Fibroblast of lung (primary cell): ENCODE measurements at regions not wholly inside any gene's neighbourhood (a gene's known extent, or its start where the extent isn't known, plus 50 kb on each side); places are given as distances from the start of the nearest gene placed in this dataset.
A peak's percentile ranks its signal among the peaks of the same experiment; 100 is the strongest.

Source experiments
- DNase-seq, 2 donors: peaks; one replicate each; pipeline versions ENCODE4 v3.0.0 to v3.0.0-alpha.2; 2010; ENCODE audit warnings: low read depth in 2 of 2
- H2AFZ ChIP-seq: 2 replicates; pipeline ENCODE4 v1.5.1; 2012; ENCODE audit warnings: low read length, control low read depth, inconsistent platforms
- H3K27ac ChIP-seq: 2 replicates; pipeline ENCODE4 v1.5.1; 2011; ENCODE audit warnings: low read length, control low read depth; ENCODE audit not compliant: insufficient read depth
- H3K27me3 ChIP-seq: 2 replicates; pipeline ENCODE4 v1.5.1; 2011; ENCODE audit warnings: mild to moderate bottlenecking, low read length; ENCODE audit not compliant: control insufficient read depth, insufficient read depth
- H3K36me3 ChIP-seq: 2 replicates; pipeline ENCODE4 v1.5.1; 2011; ENCODE audit warnings: low read length; ENCODE audit not compliant: control insufficient read depth, insufficient read depth
- H3K4me1 ChIP-seq: 2 replicates; pipeline ENCODE4 v1.5.1; 2011; ENCODE audit warnings: low read length; ENCODE audit not compliant: control insufficient read depth, insufficient read depth; ENCODE audit errors: extremely low read depth
- H3K4me2 ChIP-seq: 2 replicates; pipeline ENCODE4 v1.5.1; 2011; ENCODE audit warnings: low read length, control low read depth; ENCODE audit not compliant: insufficient read depth; ENCODE audit errors: extremely low read depth
- H3K4me3 ChIP-seq, 4 experiments: fragments of 200-600 bp in 1 of 4; sonication (generic) in 1 of 4; replicated peaks in 1 of 4; 2 replicates each; pipeline ENCODE4 v1.5.1; 2011 to 2016; ENCODE audit warnings: low read length in 4 of 4, low read depth in 3 of 4, mild to moderate bottlenecking in 3 of 4, control low read depth in 2 of 4, inconsistent platforms in 1 of 4, mixed read lengths in 1 of 4; ENCODE audit not compliant: insufficient read depth in 1 of 4; ENCODE audit errors: control extremely low read depth in 1 of 4
- H3K79me2 ChIP-seq: 2 replicates; pipeline ENCODE4 v1.5.1; 2012; ENCODE audit warnings: mild to moderate bottlenecking, low read length, inconsistent platforms; ENCODE audit not compliant: control insufficient read depth, insufficient read depth
- H3K9ac ChIP-seq: 2 replicates; pipeline ENCODE4 v1.5.1; 2011; ENCODE audit warnings: mild to moderate bottlenecking, low read length, control low read depth; ENCODE audit not compliant: insufficient read depth
- H3K9me3 ChIP-seq: 2 replicates; pipeline ENCODE4 v1.5.1; 2012; ENCODE audit warnings: low read depth, low read length; ENCODE audit not compliant: control insufficient read depth, insufficient read depth
- H4K20me1 ChIP-seq: 2 replicates; pipeline ENCODE4 v1.5.1; 2011; ENCODE audit warnings: low read length; ENCODE audit not compliant: control insufficient read depth, insufficient read depth; ENCODE audit errors: extremely low read depth
- CTCF ChIP-seq, 2 donors: IDR thresholded peaks in 1 of 2; conservative IDR thresholded peaks in 1 of 2; 1 replicate in 1 of 2; 2 replicates in 1 of 2; pipeline ENCODE4 v1.5.1; 2011 to 2012; ENCODE audit warnings: low read length in 2 of 2, control low read depth in 1 of 2, inconsistent platforms in 1 of 2, low read depth in 1 of 2, mild to moderate bottlenecking in 1 of 2
- EZH2 ChIP-seq: IDR thresholded peaks from 2 replicates; pipeline ENCODE4 v1.5.1; 2012; ENCODE audit warnings: low read length, control low read depth, mild to moderate bottlenecking; ENCODE audit errors: missing control alignments

- no peaks in the 10 kb centered on the region for H3K4me1 ChIP-seq
- no peak overlapping the region for H3K4me2 ChIP-seq
- H2AFZ ChIP-seq: no peak overlapping the region
- no peaks in the 10 kb centered on the region for H3K27me3 ChIP-seq
- no peaks in the 10 kb centered on the region for H3K36me3 ChIP-seq
- H3K79me2 ChIP-seq: no peaks in the 10 kb centered on the region
- no peaks in the 10 kb centered on the region for H4K20me1 ChIP-seq
- DNase-seq: peak in 1 of 2 donors; percentile 64
- no peak for TF ChIP-seq CTCF (conservative IDR thresholded peaks at IDR 0.05 in 1 of 2, IDR thresholded peaks at IDR 0.05 in 1 of 2; ENCODE audit: low read depth in 1 of 2, low read length in 2 of 2)
- TF ChIP-seq EZH2: no peak
- no peak overlapping the region for H3K4me3 ChIP-seq
- no peak overlapping the region for H3K9ac ChIP-seq
- no peak overlapping the region for H3K27ac ChIP-seq
- no peaks in the 10 kb centered on the region for H3K9me3 ChIP-seq
These were observed 598.3 kb upstream of the GHITM start for GRCh38 chr10:83541046-83541445.

- Histone ChIP-seq H3K27me3 (no peaks in the 10 kb centered on the region), H3K9me3 (no peaks in the 10 kb centered on the region), H2AFZ (no peak overlapping the region), H3K4me2 (no peak overlapping the region), H3K36me3 (no peaks in the 10 kb centered on the region), H3K4me3 (no peak overlapping the region), H3K4me1 (no peaks in the 10 kb centered on the region), H3K9ac (no peak overlapping the region), H3K79me2 (no peaks in the 10 kb centered on the region), H4K20me1 (no peaks in the 10 kb centered on the region), H3K27ac (no peak overlapping the region)
- DNase-seq: peak in 1 of 2 donors; percentile 84
- TF ChIP-seq EZH2 (no peak), CTCF (conservative IDR thresholded peaks at IDR 0.05 in 1 of 2, IDR thresholded peaks at IDR 0.05 in 1 of 2; ENCODE audit: low read depth in 1 of 2, low read length in 2 of 2) (no peak)
These were observed 596.4 kb upstream of the GHITM start for GRCh38 chr10:83542774-83543411.

GRCh38 chr10:83543691-83544462, 595.4 kb upstream of the GHITM start:
- Histone ChIP-seq H3K4me3 (no peak overlapping the region), H3K4me1 (no peaks in the 10 kb centered on the region), H3K9me3 (no peaks in the 10 kb centered on the region), H3K79me2 (no peaks in the 10 kb centered on the region), H3K27me3 (no peaks in the 10 kb centered on the region), H3K4me2 (no peak overlapping the region), H4K20me1 (no peaks in the 10 kb centered on the region), H3K9ac (no peak overlapping the region), H3K36me3 (no peaks in the 10 kb centered on the region), H3K27ac (no peak overlapping the region), H2AFZ (no peak overlapping the region)
- DNase-seq: no peak
- TF ChIP-seq CTCF (conservative IDR thresholded peaks at IDR 0.05 in 1 of 2, IDR thresholded peaks at IDR 0.05 in 1 of 2; ENCODE audit: low read depth in 1 of 2, low read length in 2 of 2) (no peak), EZH2 (no peak)
